ENCODE measurements at regions not wholly inside any gene's neighbourhood (a gene's known extent, or its start where the extent isn't known, plus 50 kb on each side); places are given as distances from the start of the nearest gene placed in this dataset.

GRCh38 chr4:187612301-187612700 lies 383.3 kb upstream of the ZFP42 start:
- no peak for DNase-seq (ENCODE audit: low spot score in 2 of 2)
- no peaks in the 10 kb centered on the region for H3K27me3 ChIP-seq
- H3K27ac ChIP-seq, result no peak overlapping the region
- intact Hi-C loops (cut with DNase I), result no loop called here
- no peaks in the 10 kb centered on the region for H3K36me3 ChIP-seq
- TF ChIP-seq, protein P1, sequence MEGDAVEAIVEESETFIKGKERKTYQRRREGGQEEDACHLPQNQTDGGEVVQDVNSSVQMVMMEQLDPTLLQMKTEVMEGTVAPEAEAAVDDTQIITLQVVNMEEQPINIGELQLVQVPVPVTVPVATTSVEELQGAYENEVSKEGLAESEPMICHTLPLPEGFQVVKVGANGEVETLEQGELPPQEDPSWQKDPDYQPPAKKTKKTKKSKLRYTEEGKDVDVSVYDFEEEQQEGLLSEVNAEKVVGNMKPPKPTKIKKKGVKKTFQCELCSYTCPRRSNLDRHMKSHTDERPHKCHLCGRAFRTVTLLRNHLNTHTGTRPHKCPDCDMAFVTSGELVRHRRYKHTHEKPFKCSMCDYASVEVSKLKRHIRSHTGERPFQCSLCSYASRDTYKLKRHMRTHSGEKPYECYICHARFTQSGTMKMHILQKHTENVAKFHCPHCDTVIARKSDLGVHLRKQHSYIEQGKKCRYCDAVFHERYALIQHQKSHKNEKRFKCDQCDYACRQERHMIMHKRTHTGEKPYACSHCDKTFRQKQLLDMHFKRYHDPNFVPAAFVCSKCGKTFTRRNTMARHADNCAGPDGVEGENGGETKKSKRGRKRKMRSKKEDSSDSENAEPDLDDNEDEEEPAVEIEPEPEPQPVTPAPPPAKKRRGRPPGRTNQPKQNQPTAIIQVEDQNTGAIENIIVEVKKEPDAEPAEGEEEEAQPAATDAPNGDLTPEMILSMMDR (IDR thresholded peaks at IDR 0.05), result no peak
- H3K4me3 ChIP-seq, result no peak overlapping the region
- no peaks in the 10 kb centered on the region for H3K9me3 ChIP-seq
- no peaks in the 10 kb centered on the region for H3K4me1 ChIP-seq

GRCh38 chr4:187613089-187613839 lies 382.3 kb upstream of the ZFP42 start:
- intact Hi-C loops (cut with DNase I), result no loop called here

DNA sequence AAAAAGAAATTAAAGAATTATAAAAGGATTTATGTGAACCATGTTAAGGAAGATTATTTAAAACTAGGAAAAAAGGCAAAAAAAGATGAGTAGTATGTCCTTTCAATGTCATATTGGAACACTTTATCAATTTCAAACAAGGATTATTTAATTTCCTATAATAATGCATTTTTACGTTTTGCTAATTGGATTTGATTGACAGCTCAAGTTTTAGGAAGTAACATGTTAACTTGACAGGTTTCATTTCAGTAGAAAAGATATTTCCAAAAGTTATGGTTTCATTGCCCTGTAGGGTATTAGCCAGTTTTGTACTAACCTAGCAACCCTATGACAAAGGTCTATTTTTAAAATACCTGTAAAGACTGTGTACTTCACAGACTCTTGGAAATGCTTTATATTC lies 379.6 kb upstream of the ZFP42 start:
- Histone ChIP-seq H3K4me3 (no peak overlapping the region), H3K36me3 (no peaks in the 10 kb centered on the region), H3K4me1 (no peaks in the 10 kb centered on the region), H3K27ac (no peak overlapping the region), H3K27me3 (no peaks in the 10 kb centered on the region), H3K9me3 (no peaks in the 10 kb centered on the region)
- TF ChIP-seq, protein P1 (IDR thresholded peaks at IDR 0.05), result no peak
- DNase-seq (ENCODE audit: low spot score in 2 of 2), result no peak
- intact Hi-C loops (cut with DNase I), result no loop called here

More at GRCh38 chr4:187613089-187613839, 382.3 kb upstream of the ZFP42 start:
- no peaks in the 10 kb centered on the region for H3K4me1 ChIP-seq
- DNase-seq (ENCODE audit: low spot score in 2 of 2), result no peak
- H3K4me3 ChIP-seq, result no peak overlapping the region
- no peak overlapping the region for H3K27ac ChIP-seq
- H3K9me3 ChIP-seq, result no peaks in the 10 kb centered on the region
- TF ChIP-seq, protein P1 (IDR thresholded peaks at IDR 0.05), result no peak
- no peaks in the 10 kb centered on the region for H3K27me3 ChIP-seq
- no peaks in the 10 kb centered on the region for H3K36me3 ChIP-seq

- H3K4me3 ChIP-seq, result no peak overlapping the region
- TF ChIP-seq, protein P1 (IDR thresholded peaks at IDR 0.05), result no peak
- no peaks in the 10 kb centered on the region for H3K36me3 ChIP-seq
- H3K27me3 ChIP-seq, result no peaks in the 10 kb centered on the region
- no peak overlapping the region for H3K27ac ChIP-seq
- H3K4me1 ChIP-seq, result no peaks in the 10 kb centered on the region
- H3K9me3 ChIP-seq, result no peaks in the 10 kb centered on the region
- no peak for DNase-seq (ENCODE audit: low spot score in 2 of 2)
- intact Hi-C loops (cut with DNase I), result no loop called here
These were observed 378.5 kb upstream of the ZFP42 start for GRCh38 chr4:187617113-187617512.

DNA sequence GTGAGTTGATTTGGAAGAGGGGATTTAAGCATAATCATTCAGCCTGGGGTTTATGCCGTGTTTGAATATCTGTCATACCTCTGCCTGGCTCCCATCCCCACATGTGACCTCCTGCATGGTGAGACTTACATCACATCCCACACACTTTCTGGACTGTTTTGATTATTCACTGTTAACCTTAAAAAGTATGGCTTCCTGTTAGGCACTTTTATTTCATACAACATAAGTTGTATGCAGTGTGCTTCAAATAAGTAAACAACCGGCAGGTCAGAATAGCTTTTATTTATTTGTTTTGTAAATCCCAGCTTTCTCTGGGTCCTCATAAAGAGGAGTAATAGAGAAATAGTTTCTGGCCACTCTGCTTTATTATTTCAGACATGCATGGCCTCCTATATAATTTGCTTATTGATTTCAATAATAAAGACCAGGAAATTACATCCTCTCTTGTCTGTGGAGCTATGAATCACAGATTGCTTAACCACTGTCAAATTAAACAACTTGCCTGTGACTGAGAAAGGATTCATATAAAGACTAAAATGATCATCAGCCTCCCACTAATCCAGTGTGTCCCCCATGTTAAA lies 376.8 kb upstream of the ZFP42 start:
- no peak overlapping the region for H3K27ac ChIP-seq
- H3K9me3 ChIP-seq, result peaks cover 0 to 6% of the 10 kb centered on the region in 2 donors
- intact Hi-C loops (cut with DNase I), result no loop called here
- no peaks in the 10 kb centered on the region for H3K27me3 ChIP-seq
- DNase-seq (ENCODE audit: low spot score in 2 of 2), result no peak
- no peaks in the 10 kb centered on the region for H3K4me1 ChIP-seq
- TF ChIP-seq, protein P1 (IDR thresholded peaks at IDR 0.05), result no peak
- H3K4me3 ChIP-seq, result no peak overlapping the region
- no peaks in the 10 kb centered on the region for H3K36me3 ChIP-seq

Measured in ascending aorta (tissue), 2 donors.